Caco-2 (cell line): ENCODE measurements at regions not wholly inside any gene's neighbourhood (a gene's known extent, or its start where the extent isn't known, plus 50 kb on each side); places are given as distances from the start of the nearest gene placed in this dataset.

Experiments
- BruUV-seq: library from RNA; stranded (reverse); fragments of 400-500 nt; replicated peaks from 2 replicates; lab custom pipeline; 2021; lab: Mats Ljungman, UMichigan
- CTCF ChIA-PET: fragments of 300-600 bp; sonication (Branson Sonifier 250); formaldehyde crosslinking; loops from one replicate; lab custom pipeline; 2022; ENCODE audit warnings: antibody characterized with exemption; lab: Charles Lee
- POLR2A ChIA-PET: fragments of 300-600 bp; sonication (Branson Sonifier 250); formaldehyde crosslinking; loops from one replicate; lab custom pipeline; 2022; ENCODE audit warnings: antibody characterized with exemption; lab: Charles Lee
- DNase-seq, 2 experiments: peaks; one replicate each; pipeline versions ENCODE4 v3.0.0 to v3.0.0-alpha.2; 2020 to 2022
- H3K27me3 ChIP-seq: replicated peaks from 2 replicates; pipeline ENCODE4 v1.6.0; 2011; ENCODE audit warnings: low read length; ENCODE audit not compliant: control insufficient read depth, insufficient read depth
- H3K36me3 ChIP-seq: 2 replicates; pipeline ENCODE4 v1.5.1; 2011; ENCODE audit warnings: low read length; ENCODE audit not compliant: control insufficient read depth, insufficient read depth
- H3K4me1 ChIP-seq: fragments of 250-450 bp; sonication (Bioruptor Pico); 2 replicates; pipeline ENCODE4 v1.5.1; 2020; ENCODE audit warnings: mild to moderate bottlenecking
- H3K4me3 ChIP-seq: 2 replicates; pipeline ENCODE4 v1.5.1; 2011; ENCODE audit warnings: low read depth, mild to moderate bottlenecking, control low read depth, low read length
- H3K9me3 ChIP-seq: fragments of 250-450 bp; sonication (Bioruptor Pico); 2 replicates; pipeline ENCODE4 v1.5.1; 2020; ENCODE audit warnings: mild to moderate bottlenecking, moderate library complexity
- H3K27ac Mint-ChIP-seq: one replicate; pipeline ENCODE4 v1.8.0; 2022; ENCODE audit warnings: mixed read lengths; ENCODE audit not compliant: unreplicated experiment
- H3K27me3 Mint-ChIP-seq: one replicate; pipeline ENCODE4 v1.8.0; 2022; ENCODE audit warnings: mixed read lengths; ENCODE audit not compliant: insufficient read depth, unreplicated experiment
- H3K36me3 Mint-ChIP-seq: one replicate; pipeline ENCODE4 v1.8.0; 2022; ENCODE audit warnings: mild to moderate bottlenecking, mixed read lengths; ENCODE audit not compliant: insufficient read depth, unreplicated experiment
- H3K4me1 Mint-ChIP-seq: one replicate; pipeline ENCODE4 v1.8.0; 2022; ENCODE audit warnings: low read depth, mixed read lengths; ENCODE audit not compliant: unreplicated experiment
- H3K4me3 Mint-ChIP-seq: one replicate; pipeline ENCODE4 v1.8.0; 2022; ENCODE audit warnings: mild to moderate bottlenecking, moderate library complexity, mixed read lengths; ENCODE audit not compliant: unreplicated experiment
- H3K9me3 Mint-ChIP-seq: one replicate; pipeline ENCODE4 v1.8.0; 2022; ENCODE audit warnings: mixed read lengths; ENCODE audit not compliant: unreplicated experiment
- intact Hi-C: fragments of 100-400 bp; cut with micrococcal nuclease; formaldehyde crosslinking; loops from one replicate; pipeline ENCODE4 v1.10.0; 2022; ENCODE audit not compliant: unreplicated experiment
- TF ChIP-seq, protein P1 (sequence below), 2 experiments: fragments of 200-600 bp in 1 of 2; IDR thresholded peaks; 1 replicate in 1 of 2; 2 replicates in 1 of 2; pipeline versions ENCODE4 v1.5.1 to v1.8.0; 2011 to 2022; ENCODE audit warnings: antibody characterized with exemption in 1 of 2, control low read depth in 1 of 2, inconsistent platforms in 1 of 2, low read depth in 1 of 2, low read length in 1 of 2, mild to moderate bottlenecking in 1 of 2, moderate library complexity in 1 of 2; ENCODE audit not compliant: insufficient read depth in 1 of 2, severe bottlenecking in 1 of 2, unreplicated experiment in 1 of 2

DNA sequence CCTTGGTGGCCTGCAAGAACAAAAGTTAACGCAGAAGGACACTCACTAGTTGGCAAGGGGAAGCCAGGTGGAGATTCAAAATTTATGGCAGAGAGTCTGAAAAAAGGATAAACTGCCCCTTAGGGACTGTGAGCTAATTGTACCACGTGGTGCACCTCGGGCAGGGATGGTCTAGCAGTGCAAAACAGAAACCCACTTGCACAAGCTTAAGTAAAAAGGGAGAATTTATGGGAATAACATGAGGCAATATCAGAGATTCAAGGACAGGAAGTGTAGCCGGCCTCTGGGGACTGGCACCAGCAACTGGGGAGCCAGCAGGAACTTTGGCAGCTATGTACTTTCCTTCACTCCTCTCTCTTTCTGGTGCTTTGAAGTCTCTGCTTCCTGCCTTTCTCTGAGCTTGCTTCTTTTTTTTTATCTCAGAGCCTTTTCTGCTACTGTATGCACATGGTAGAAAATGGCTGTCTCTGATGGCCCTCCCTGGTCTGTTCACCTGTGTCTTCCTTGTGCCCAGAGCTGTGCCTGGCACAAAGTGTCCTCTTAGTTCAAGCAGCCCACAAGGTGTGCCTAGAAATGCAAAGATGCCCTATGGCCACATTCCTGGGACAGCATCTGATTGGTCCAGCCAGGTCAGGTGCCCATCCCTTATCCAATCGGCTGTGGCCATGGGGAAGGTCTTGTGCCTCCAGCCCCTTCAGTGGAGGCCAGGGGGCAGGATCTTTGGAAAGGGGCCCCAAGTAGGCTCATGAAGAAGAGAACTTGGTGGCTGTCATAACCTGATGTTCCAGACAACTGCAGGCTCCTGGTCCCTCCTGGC, 114.8 kb upstream of the ATP6AP2 start:
- TF ChIP-seq, protein P1, sequence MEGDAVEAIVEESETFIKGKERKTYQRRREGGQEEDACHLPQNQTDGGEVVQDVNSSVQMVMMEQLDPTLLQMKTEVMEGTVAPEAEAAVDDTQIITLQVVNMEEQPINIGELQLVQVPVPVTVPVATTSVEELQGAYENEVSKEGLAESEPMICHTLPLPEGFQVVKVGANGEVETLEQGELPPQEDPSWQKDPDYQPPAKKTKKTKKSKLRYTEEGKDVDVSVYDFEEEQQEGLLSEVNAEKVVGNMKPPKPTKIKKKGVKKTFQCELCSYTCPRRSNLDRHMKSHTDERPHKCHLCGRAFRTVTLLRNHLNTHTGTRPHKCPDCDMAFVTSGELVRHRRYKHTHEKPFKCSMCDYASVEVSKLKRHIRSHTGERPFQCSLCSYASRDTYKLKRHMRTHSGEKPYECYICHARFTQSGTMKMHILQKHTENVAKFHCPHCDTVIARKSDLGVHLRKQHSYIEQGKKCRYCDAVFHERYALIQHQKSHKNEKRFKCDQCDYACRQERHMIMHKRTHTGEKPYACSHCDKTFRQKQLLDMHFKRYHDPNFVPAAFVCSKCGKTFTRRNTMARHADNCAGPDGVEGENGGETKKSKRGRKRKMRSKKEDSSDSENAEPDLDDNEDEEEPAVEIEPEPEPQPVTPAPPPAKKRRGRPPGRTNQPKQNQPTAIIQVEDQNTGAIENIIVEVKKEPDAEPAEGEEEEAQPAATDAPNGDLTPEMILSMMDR (IDR thresholded peaks at IDR 0.05; ENCODE audit: insufficient read depth in 1 of 2, low read depth in 1 of 2, low read length in 1 of 2, severe bottlenecking in 1 of 2, unreplicated experiment in 1 of 2), result no peak
- H3K4me1 Mint-ChIP-seq, result peaks cover 4% of the 10 kb centered on the region
- H3K27me3 ChIP-seq, result no peaks in the 10 kb centered on the region
- no TSS peak for BruUV-seq
- ChIA-PET POLR2A (no interaction called here), CTCF (no interaction called here)
- H3K36me3 Mint-ChIP-seq, result no peaks in the 10 kb centered on the region
- no peaks in the 10 kb centered on the region for H3K9me3 Mint-ChIP-seq
- no peak overlapping the region for H3K27ac Mint-ChIP-seq
- intact Hi-C loops, result loop anchor here (10.0 kb wide), 1 partner anchor 201 kb away; no protein-coding TSS in a partner anchor
- DNase-seq, result no peak
- no peaks in the 10 kb centered on the region for H3K27me3 Mint-ChIP-seq
- no peak overlapping the region for H3K4me3 ChIP-seq
- H3K9me3 ChIP-seq, result no peaks in the 10 kb centered on the region
- H3K36me3 ChIP-seq, result no peaks in the 10 kb centered on the region
- no peak overlapping the region for H3K4me3 Mint-ChIP-seq
- H3K4me1 ChIP-seq, result 0 out of 2 replicates have a peak, but pooled peaks cover 3% of the 10 kb centered on the region

DNA sequence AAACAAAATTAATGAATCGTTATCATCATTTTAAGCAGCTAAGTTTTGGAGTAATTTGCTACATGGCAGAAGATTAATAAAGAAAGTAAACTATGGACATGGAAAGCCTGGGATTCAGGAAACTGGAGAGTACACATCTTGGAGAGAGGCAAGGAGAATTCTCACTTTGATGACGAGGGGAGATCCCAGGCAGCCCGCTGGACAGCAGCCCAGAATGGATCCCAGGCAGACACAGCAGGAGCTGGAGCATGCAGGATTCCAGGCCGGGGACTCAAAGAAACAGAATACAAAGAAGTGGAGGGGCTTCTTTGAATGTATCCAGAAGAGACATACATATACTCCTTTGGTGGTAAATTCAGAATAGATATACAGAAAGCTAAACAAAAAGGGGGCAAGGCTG, 118.0 kb upstream of the ATP6AP2 start:
- H3K36me3 Mint-ChIP-seq, result no peaks in the 10 kb centered on the region
- H3K4me3 Mint-ChIP-seq, result no peak overlapping the region
- Histone ChIP-seq H3K9me3 (no peaks in the 10 kb centered on the region), H3K27me3 (no peaks in the 10 kb centered on the region), H3K4me3 (no peak overlapping the region), H3K36me3 (no peaks in the 10 kb centered on the region), H3K4me1 (no peaks in the 10 kb centered on the region)
- no peak overlapping the region for H3K27ac Mint-ChIP-seq
- TF ChIP-seq, protein P1 (IDR thresholded peaks at IDR 0.05; ENCODE audit: insufficient read depth in 1 of 2, low read depth in 1 of 2, low read length in 1 of 2, severe bottlenecking in 1 of 2, unreplicated experiment in 1 of 2), result no peak
- ChIA-PET CTCF (no interaction called here), POLR2A (no interaction called here)
- H3K27me3 Mint-ChIP-seq, result no peaks in the 10 kb centered on the region
- intact Hi-C loops, result loop anchor here (10.0 kb wide), 1 partner anchor 198 kb away; no protein-coding TSS in a partner anchor
- H3K9me3 Mint-ChIP-seq, result no peaks in the 10 kb centered on the region
- DNase-seq, result no peak
- H3K4me1 Mint-ChIP-seq, result no peaks in the 10 kb centered on the region
- BruUV-seq, result no TSS peak

DNA sequence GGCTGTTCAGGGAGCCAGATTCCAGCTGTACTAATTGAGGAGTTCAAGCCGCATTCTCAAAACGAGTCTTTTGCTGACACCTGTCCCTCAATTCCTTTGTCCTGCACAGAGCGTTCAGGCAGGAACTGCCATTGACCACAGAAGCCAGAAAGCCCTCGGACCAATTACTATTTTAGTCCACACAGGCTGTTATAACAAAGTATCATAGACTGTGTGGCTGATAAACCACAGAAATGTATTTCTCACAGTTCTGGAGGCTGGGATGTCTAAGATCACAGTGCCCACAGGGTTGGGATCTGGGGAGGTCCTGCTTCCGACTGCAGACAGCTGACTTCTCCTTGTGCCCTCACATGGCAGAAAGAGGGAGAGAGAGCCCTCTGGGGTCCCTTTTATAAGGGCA, 119.8 kb upstream of the ATP6AP2 start:
- TF ChIP-seq, protein P1 (IDR thresholded peaks at IDR 0.05; ENCODE audit: insufficient read depth in 1 of 2, low read depth in 1 of 2, low read length in 1 of 2, severe bottlenecking in 1 of 2, unreplicated experiment in 1 of 2), result no peak
- POLR2A ChIA-PET, result no interaction called here
- BruUV-seq, result no TSS peak

More for the DNA sequence above, 119.8 kb upstream of the ATP6AP2 start:
- intact Hi-C loops, result loop anchor here (10.0 kb wide), 1 partner anchor 196 kb away; no protein-coding TSS in a partner anchor
- CTCF ChIA-PET, result no interaction called here
- Mint-ChIP-seq H3K27me3 (no peaks in the 10 kb centered on the region), H3K4me3 (no peak overlapping the region), H3K9me3 (no peaks in the 10 kb centered on the region), H3K27ac (no peak overlapping the region), H3K36me3 (no peaks in the 10 kb centered on the region), H3K4me1 (no peaks in the 10 kb centered on the region)
- Histone ChIP-seq H3K9me3 (no peaks in the 10 kb centered on the region), H3K27me3 (no peaks in the 10 kb centered on the region), H3K4me3 (no peak overlapping the region), H3K36me3 (no peaks in the 10 kb centered on the region), H3K4me1 (no peaks in the 10 kb centered on the region)
- DNase-seq, result no peak
